RWPE1 (cell line): ENCODE measurements at regions not wholly inside any gene's neighbourhood (a gene's known extent, or its start where the extent isn't known, plus 50 kb on each side); places are given as distances from the start of the nearest gene placed in this dataset.

ENCODE experiments used
- CTCF ChIA-PET: fragments of 350-600 bp; sonication (Branson Sonifier 250); formaldehyde crosslinking; extraction: SDS; loops from one replicate; lab custom pipeline; 2021; lab: Yijun Ruan, JAX
- POLR2A ChIA-PET: fragments of 400-600 bp; formaldehyde crosslinking; extraction: SDS; loops from one replicate; lab custom pipeline; 2020; ENCODE audit warnings: antibody characterized with exemption; ENCODE audit not compliant: low non-redundant PET; lab: Yijun Ruan, JAX
- DNase-seq: peaks from one replicate; pipeline ENCODE4 v3.0.0; 2012; ENCODE audit warnings: low spot score
- H3K27ac ChIP-seq: fragments of 450-650 bp; 2 replicates; pipeline ENCODE4 v1.5.1; 2017
- TF ChIP-seq, protein P1 (sequence below): fragments of 450-650 bp; conservative IDR thresholded peaks from 2 replicates; pipeline ENCODE4 v1.5.1; 2017; ENCODE audit warnings: low read depth, mild to moderate bottlenecking

DNA sequence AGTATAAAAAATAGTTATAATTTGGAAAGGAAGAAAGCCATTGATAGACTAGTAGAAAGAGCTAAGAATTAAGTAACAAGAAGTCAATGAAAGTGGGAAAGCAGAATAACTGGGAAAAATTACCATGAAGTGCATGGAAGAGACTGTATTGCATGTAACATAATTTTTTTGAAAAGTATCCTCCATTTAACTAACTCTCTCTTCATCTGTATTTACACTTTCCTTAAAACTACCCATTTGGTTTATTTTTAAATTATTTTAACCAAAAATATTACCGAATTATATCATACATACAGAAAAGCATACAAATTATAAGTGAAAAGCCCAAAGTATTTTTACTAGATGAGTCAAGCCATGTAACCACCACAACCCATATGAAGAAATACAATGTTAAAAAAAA, 1009.9 kb upstream of the SEMA6D start:
- TF ChIP-seq, protein P1, sequence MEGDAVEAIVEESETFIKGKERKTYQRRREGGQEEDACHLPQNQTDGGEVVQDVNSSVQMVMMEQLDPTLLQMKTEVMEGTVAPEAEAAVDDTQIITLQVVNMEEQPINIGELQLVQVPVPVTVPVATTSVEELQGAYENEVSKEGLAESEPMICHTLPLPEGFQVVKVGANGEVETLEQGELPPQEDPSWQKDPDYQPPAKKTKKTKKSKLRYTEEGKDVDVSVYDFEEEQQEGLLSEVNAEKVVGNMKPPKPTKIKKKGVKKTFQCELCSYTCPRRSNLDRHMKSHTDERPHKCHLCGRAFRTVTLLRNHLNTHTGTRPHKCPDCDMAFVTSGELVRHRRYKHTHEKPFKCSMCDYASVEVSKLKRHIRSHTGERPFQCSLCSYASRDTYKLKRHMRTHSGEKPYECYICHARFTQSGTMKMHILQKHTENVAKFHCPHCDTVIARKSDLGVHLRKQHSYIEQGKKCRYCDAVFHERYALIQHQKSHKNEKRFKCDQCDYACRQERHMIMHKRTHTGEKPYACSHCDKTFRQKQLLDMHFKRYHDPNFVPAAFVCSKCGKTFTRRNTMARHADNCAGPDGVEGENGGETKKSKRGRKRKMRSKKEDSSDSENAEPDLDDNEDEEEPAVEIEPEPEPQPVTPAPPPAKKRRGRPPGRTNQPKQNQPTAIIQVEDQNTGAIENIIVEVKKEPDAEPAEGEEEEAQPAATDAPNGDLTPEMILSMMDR: no peak
- POLR2A ChIA-PET: no interaction called here
- H3K27ac ChIP-seq: no peak overlapping the region
- CTCF ChIA-PET: no interaction called here
- DNase-seq: no peak

DNA sequence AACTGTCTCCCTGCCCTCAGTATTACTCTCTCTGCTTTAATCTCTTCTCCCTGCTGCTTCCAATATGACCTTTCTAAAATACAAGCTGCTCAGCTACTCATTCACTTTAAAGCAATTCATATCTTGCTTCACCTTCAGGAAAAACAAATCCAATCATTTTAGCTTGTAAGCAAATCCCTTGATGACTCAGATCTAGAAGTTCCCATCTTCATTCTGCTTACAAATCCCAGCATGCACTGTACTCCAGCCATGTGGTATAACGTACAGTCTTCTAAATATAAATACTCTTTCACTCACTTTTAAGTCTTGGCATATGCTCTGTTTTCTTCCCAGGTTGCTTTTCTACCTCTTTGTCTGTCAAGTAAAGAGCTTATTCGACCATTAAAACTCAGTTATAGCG, 1009.1 kb upstream of the SEMA6D start:
- no peak overlapping the region for H3K27ac ChIP-seq
- TF ChIP-seq, protein P1: no peak
- DNase-seq: no peak
- ChIA-PET POLR2A (no interaction called here), CTCF (interaction anchor here (0.6 kb wide), 1 partner anchor 416 kb away, joined by 4 read pairs; no protein-coding TSS in a partner anchor)

DNA sequence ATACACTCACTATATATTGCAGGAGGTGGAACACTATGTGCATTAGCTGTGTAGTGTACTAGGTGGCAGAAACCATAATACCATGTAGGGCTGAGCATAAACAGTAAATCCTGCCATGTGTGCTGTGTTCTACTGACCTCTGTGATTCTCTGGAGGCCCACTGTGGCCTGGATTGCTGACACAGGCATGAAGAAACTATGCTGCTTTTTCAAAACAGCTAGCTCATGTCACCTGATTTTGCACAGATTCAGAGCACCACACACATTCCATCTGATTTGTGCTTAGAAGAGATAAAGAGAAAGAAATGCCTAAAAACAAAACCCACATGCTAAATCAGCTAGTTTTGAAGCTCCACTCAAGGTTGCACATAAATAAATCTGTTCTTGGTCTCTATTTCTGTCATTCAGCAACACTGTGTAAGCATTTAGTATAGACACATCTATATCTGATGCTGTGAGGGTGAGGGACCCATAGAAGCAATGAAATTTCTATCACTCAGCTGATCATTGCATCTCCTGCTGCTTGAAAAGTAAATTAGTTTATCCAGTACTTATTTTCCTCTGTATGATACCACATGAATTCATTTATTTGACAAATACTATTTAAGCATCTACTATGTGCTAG, 1007.7 kb upstream of the SEMA6D start:
- ChIA-PET POLR2A (no interaction called here), CTCF (no interaction called here)
- TF ChIP-seq, protein P1: no peak
- DNase-seq: no peak
- H3K27ac ChIP-seq: no peak overlapping the region

DNA sequence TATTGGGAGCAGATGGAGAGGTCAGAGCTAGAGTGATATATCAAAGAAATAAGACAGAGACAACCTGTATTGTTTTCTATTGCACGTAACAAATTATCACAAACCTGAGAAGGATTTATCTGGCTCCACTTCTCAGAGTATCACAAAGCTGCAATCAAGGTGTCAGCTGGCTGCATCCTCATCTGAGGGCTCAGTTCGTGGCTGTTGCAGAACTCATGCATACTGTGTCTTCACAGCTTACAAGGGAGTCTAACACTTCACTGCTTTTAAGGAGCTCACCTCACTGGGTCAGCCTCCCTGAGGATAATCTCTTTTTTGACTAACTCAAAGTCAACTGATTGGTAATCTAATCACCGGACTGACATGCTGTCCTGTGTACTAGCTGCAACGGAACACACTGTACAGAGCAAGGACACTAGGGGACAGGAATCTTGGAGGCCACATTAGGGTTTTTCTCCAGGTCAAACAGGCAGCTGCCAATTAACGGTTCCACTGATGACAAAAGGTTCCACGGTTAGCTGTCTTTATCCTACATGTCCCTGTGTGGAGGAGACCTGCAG, 1006.8 kb upstream of the SEMA6D start:
- TF ChIP-seq, protein P1: no peak
- POLR2A ChIA-PET: no interaction called here
- CTCF ChIA-PET: interaction anchor here (0.6 kb wide), 2 partner anchors 14 to 130 kb away, joined by 3 read pairs; no protein-coding TSS in a partner anchor
- no peak for DNase-seq
- H3K27ac ChIP-seq: no peak overlapping the region

DNA sequence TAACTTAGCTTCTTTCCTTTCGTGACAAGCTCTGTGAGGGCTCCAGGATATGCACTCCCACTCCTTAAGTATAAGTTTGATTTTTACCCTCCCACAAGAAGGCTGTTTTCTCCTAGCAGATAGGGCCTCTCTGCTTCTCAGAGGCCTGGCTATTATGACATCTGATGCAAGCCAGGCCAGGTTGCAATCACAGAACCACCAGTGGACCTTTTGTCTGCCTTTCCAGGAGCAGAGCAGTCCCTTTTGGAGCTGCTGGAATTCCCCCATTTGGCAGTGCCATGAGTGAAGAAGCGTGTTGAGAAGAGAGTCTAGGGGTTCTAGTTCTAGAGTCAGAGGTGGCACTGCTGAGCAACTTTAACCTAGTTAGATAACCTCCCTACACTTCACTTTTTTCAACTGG, 1004.3 kb upstream of the SEMA6D start:
- DNase-seq: no peak
- CTCF ChIA-PET: interaction anchor here (0.6 kb wide), 2 partner anchors 411 to 1545 kb away, joined by 3 to 4 read pairs; no protein-coding TSS in a partner anchor
- no peak overlapping the region for H3K27ac ChIP-seq
- POLR2A ChIA-PET: no interaction called here
- TF ChIP-seq, protein P1: no peak

DNA sequence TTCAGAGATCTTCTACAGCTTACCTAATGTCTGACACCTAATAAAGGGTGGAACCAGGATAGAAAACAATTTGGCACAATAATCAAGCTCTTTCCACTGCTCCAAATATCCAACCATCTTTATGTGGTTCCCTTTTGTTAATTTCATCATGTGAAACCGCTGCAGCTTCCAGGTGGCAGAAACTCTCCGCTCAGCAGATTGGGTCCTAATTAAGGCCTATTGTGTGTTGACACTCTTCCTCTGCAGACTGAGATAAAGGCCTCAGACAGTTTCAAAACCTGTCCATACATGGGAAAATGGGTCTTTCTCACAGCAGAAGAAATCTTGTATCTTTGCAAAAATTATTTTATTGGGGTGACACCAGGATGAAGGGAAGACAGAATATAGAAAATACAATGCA, 1002.4 kb upstream of the SEMA6D start:
- no peak overlapping the region for H3K27ac ChIP-seq
- CTCF ChIA-PET: no interaction called here
- TF ChIP-seq, protein P1: no peak
- DNase-seq: no peak
- POLR2A ChIA-PET: no interaction called here
